Fibroblast of pulmonary artery (primary cell): ENCODE measurements at regions not wholly inside any gene's neighbourhood (a gene's known extent, or its start where the extent isn't known, plus 50 kb on each side); places are given as distances from the start of the nearest gene placed in this dataset.

Experiments
- DNase-seq: peaks from one replicate; pipeline ENCODE4 v3.0.0-alpha.2; 2010; ENCODE audit warnings: low read depth
- H3K4me3 ChIP-seq: replicated peaks from 2 replicates; pipeline ENCODE4 v1.5.1; 2011; ENCODE audit warnings: low read depth, mild to moderate bottlenecking, control low read depth, low read length, moderate library complexity
- TF ChIP-seq, protein P1 (sequence below): IDR thresholded peaks from 2 replicates; pipeline ENCODE4 v1.5.1; 2011; ENCODE audit warnings: mild to moderate bottlenecking, control low read depth, low read length, inconsistent platforms; ENCODE audit errors: missing control alignments

- DNase-seq, result no peak
- no peak overlapping the region for H3K4me3 ChIP-seq
- TF ChIP-seq, protein P1, sequence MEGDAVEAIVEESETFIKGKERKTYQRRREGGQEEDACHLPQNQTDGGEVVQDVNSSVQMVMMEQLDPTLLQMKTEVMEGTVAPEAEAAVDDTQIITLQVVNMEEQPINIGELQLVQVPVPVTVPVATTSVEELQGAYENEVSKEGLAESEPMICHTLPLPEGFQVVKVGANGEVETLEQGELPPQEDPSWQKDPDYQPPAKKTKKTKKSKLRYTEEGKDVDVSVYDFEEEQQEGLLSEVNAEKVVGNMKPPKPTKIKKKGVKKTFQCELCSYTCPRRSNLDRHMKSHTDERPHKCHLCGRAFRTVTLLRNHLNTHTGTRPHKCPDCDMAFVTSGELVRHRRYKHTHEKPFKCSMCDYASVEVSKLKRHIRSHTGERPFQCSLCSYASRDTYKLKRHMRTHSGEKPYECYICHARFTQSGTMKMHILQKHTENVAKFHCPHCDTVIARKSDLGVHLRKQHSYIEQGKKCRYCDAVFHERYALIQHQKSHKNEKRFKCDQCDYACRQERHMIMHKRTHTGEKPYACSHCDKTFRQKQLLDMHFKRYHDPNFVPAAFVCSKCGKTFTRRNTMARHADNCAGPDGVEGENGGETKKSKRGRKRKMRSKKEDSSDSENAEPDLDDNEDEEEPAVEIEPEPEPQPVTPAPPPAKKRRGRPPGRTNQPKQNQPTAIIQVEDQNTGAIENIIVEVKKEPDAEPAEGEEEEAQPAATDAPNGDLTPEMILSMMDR, result no peak
Observed at GRCh38 chr1:62997884-62998283, 214.0 kb downstream of the ATG4C start.

DNA sequence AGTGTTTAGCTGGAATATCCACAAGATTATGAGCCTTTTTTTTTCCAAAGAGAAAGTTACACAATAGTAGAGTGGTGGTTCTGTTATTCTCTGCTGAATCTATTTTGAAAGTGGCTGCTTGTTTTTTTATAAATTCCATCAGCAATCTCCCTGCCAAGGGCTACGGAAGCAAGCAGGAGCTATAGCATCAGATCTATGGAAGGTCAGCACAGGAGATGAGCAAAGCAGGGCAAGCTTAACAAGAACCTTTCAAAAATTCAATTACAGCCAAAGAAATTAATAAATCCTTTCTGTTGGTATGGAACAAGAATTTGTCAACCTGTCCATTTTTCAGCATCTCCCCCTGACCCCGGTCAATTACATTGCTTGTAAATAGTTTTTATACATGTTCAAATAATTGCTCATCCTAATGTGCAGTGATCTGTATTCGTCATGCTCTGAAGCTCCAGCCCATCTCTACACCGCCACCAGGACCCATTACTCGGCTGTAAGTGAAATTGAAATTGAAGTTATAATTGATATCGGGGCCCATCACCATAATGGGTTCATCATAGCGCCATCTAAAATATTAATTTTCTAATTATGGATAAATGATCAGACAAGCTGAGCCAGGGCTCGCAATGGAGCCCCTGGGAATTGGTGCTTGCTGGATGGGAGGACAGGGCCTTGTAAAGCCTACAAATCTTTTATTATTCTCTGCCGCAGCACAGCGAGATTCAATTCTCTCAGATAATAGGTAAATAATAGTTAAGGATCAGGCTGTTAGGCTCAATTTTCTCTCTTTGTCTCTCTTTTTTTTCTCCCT lies 215.1 kb downstream of the ATG4C start:
- TF ChIP-seq, protein P1, result no peak
- H3K4me3 ChIP-seq, result no peak overlapping the region

GRCh38 chr1:63000508-63000907 lies 216.6 kb downstream of the ATG4C start:
- no peak overlapping the region for H3K4me3 ChIP-seq
- TF ChIP-seq, protein P1, result no peak
- no peak for DNase-seq

More for the DNA sequence above, 215.1 kb downstream of the ATG4C start:
- no peak for DNase-seq

- peak; percentile 29 for DNase-seq
- no peak overlapping the region for H3K4me3 ChIP-seq
- TF ChIP-seq, protein P1, result peak; percentile 34
Observed at GRCh38 chr1:63004868-63005267, 220.9 kb downstream of the ATG4C start.

- TF ChIP-seq, protein P1, result no peak
- H3K4me3 ChIP-seq, result no peak overlapping the region
- no peak for DNase-seq
Observed at GRCh38 chr1:63005812-63006211, 221.9 kb downstream of the ATG4C start.

GRCh38 chr1:63009421-63009820 lies 225.5 kb downstream of the ATG4C start:
- TF ChIP-seq, protein P1, result no peak
- DNase-seq, result no peak
- no peak overlapping the region for H3K4me3 ChIP-seq

GRCh38 chr1:63010913-63011660 lies 227.2 kb downstream of the ATG4C start:
- DNase-seq, result no peak
- no peak overlapping the region for H3K4me3 ChIP-seq
- TF ChIP-seq, protein P1, result no peak
